Keratinocyte (primary cell): ENCODE measurements at regions not wholly inside any gene's neighbourhood (a gene's known extent, or its start where the extent isn't known, plus 50 kb on each side); places are given as distances from the start of the nearest gene placed in this dataset.

Source experiments
- EZH2 ChIP-seq: IDR thresholded peaks from one replicate; pipeline ENCODE4 v1.6.1; 2012; ENCODE audit warnings: inconsistent platforms, mild to moderate bottlenecking, low read length, moderate library complexity
- TF ChIP-seq, protein P1 (sequence below), 3 experiments: IDR thresholded peaks in 1 of 3; conservative IDR thresholded peaks in 1 of 3; optimal IDR thresholded peaks in 1 of 3; 2 replicates in 2 of 3; 3 replicates in 1 of 3; pipeline versions ENCODE3 to v1.5.1; 2011; ENCODE audit warnings: low read length in 3 of 3, mild to moderate bottlenecking in 3 of 3, moderate library complexity in 2 of 3, control low read depth in 1 of 3, inconsistent platforms in 1 of 3; ENCODE audit not compliant: insufficient read depth in 2 of 3; ENCODE audit errors: extremely low read depth in 1 of 3

DNA sequence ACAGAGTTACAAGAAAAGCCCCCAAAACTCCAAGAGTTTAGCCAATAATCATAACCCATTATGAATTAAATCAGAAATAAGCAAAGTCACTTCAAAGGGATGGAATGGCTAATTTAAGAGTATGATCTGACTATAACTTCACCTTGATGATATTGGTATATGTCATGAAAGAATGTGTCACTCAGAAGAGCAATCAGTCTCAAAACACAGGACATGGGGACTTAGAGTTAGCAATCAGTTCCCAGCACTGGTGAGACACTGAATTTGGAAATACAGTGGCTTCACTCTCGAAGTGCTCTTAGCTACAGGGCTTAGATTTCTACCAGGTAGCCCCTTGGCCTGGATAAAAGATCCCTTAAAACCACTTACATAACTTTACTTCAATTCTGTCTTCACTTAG lies 65.7 kb upstream of the EXOC1L start:
- TF ChIP-seq, protein P1, sequence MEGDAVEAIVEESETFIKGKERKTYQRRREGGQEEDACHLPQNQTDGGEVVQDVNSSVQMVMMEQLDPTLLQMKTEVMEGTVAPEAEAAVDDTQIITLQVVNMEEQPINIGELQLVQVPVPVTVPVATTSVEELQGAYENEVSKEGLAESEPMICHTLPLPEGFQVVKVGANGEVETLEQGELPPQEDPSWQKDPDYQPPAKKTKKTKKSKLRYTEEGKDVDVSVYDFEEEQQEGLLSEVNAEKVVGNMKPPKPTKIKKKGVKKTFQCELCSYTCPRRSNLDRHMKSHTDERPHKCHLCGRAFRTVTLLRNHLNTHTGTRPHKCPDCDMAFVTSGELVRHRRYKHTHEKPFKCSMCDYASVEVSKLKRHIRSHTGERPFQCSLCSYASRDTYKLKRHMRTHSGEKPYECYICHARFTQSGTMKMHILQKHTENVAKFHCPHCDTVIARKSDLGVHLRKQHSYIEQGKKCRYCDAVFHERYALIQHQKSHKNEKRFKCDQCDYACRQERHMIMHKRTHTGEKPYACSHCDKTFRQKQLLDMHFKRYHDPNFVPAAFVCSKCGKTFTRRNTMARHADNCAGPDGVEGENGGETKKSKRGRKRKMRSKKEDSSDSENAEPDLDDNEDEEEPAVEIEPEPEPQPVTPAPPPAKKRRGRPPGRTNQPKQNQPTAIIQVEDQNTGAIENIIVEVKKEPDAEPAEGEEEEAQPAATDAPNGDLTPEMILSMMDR (optimal IDR thresholded peaks at IDR 0.05 in 1 of 3, IDR thresholded peaks at IDR 0.05 in 1 of 3, conservative IDR thresholded peaks at IDR 0.05 in 1 of 3; ENCODE audit: extremely low read depth in 1 of 3, insufficient read depth in 2 of 3, low read length in 3 of 3), result no peak
- TF ChIP-seq EZH2, result no peak
